ENCODE measurements at regions not wholly inside any gene's neighbourhood (a gene's known extent, or its start where the extent isn't known, plus 50 kb on each side); places are given as distances from the start of the nearest gene placed in this dataset.

DNA sequence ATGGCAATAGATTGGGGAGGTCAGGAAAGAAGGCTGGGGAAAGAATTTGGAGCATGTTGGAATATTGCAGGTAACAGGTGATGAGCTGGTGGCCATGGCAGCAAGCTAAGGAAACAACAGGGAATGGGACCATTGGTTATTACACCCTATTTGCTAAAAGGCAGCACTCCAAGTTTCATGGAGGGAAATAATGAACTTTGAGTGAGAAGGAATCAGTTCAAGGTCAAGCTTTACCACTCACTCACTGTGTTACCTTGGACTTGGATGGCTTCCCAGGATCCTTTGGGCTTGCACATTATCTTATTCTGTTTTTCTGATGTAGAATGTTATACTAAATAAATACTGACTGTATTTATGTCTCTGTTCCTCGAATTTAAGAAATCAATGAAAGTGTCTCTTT lies 792.8 kb upstream of the CDH8 start:
- 50 to 69% (median 63%) methylated on average over 1 of the region's 1 CpG for WGBS, 4 donors

DNA sequence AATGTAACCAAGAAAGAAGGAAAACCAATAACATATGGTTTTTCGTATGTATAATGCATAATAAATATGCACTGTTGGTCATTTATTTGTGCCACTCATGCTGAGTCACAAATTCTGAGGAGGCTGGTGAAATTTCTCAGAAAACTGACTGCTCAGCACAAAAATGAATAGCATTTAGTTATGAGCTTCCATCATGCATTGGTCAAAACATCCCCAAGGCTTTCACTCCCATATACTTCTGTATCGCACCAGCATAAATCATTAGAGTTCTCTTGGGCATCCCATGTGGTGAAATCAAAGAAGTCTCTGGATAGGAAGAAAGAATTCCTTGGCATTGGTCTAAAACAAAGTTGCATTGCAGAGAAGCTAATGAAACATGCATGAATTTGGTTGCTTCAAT lies 785.6 kb upstream of the CDH8 start:
- Histone ChIP-seq H3K27ac (no peak overlapping the region), H3K4me3 (no peak overlapping the region), H3K36me3 (no peaks in the 10 kb centered on the region), H3K27me3 (no peaks in the 10 kb centered on the region), H3K9me3 (peaks cover 0 to 13% (median 0%) of the 10 kb centered on the region in 12 donors), H3K4me1 (no peaks in the 10 kb centered on the region)
- no peak for TF ChIP-seq CTCF (IDR thresholded peaks at IDR 0.05)
- no peak for TF ChIP-seq POLR2A (IDR thresholded peaks at IDR 0.05)
- WGBS, 4 donors = 90 to 95% (median 91%) methylated on average over 2 of the region's 2 CpGs
- intact Hi-C loops (cut with DNase I) = no loop called here
- DNase-seq = no peak
- ATAC-seq = no peak

More for the DNA sequence above, 792.8 kb upstream of the CDH8 start:
- intact Hi-C loops (cut with DNase I) = no loop called here
- H3K4me3 ChIP-seq = no peak overlapping the region
- H3K9me3 ChIP-seq = peaks cover 0 to under 1% (median 0%) of the 10 kb centered on the region in 12 donors
- no peak overlapping the region for H3K27ac ChIP-seq
- no peaks in the 10 kb centered on the region for H3K4me1 ChIP-seq
- H3K36me3 ChIP-seq = no peaks in the 10 kb centered on the region
- ATAC-seq = no peak
- H3K27me3 ChIP-seq = no peaks in the 10 kb centered on the region
- TF ChIP-seq POLR2A (IDR thresholded peaks at IDR 0.05) (no peak), CTCF (IDR thresholded peaks at IDR 0.05) (no peak)
- DNase-seq = no peak

DNA sequence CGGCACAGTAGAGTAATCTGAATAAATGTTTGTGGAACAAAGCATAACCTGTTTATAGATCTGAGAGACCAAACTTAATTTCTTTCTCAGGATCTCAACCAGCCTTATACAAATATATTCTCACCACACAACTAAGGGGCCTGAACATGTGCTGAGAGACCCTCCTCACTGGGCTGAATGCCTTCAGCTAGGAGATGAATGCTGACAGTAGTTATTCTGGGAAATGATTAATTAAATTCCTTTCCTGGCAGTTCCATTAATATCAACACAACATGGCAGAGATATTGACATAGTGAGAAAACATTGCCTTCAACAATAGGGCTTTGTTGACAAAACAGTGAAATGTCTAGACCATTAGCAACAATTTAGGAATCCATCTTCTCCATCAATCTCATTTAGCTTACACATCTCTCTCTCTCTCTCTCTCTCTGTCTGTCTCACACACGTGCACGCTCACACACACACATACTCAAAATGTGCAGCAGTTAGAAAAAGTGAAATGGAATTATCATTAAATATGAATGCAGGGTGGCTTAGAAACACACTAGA lies 780.8 kb upstream of the CDH8 start:
- 65 to 77% (median 72%) methylated on average over 3 of the region's 3 CpGs for WGBS, 4 donors
- H3K27me3 ChIP-seq = no peaks in the 10 kb centered on the region
- intact Hi-C loops (cut with DNase I) = no loop called here
- DNase-seq = no peak
- ATAC-seq = no peak
- H3K27ac ChIP-seq = no peak overlapping the region
- no peaks in the 10 kb centered on the region for H3K36me3 ChIP-seq
- TF ChIP-seq POLR2A (IDR thresholded peaks at IDR 0.05) = no peak
- no peak for TF ChIP-seq CTCF (IDR thresholded peaks at IDR 0.05)
- H3K9me3 ChIP-seq = peaks cover 0 to 2% (median 0%) of the 10 kb centered on the region in 12 donors
- no peak overlapping the region for H3K4me3 ChIP-seq
- H3K4me1 ChIP-seq = no peaks in the 10 kb centered on the region

GRCh38 chr16:62814891-62815290 lies 778.7 kb upstream of the CDH8 start:
- no peak for ATAC-seq
- intact Hi-C loops (cut with DNase I) = no loop called here
- 55 to 70% (median 65%) methylated on average over 2 of the region's 2 CpGs for WGBS, 4 donors

More at GRCh38 chr16:62814891-62815290, 778.7 kb upstream of the CDH8 start:
- H3K4me1 ChIP-seq = no peaks in the 10 kb centered on the region
- no peak overlapping the region for H3K27ac ChIP-seq
- H3K9me3 ChIP-seq = peaks cover 0 to 12% (median 0%) of the 10 kb centered on the region in 12 donors
- DNase-seq = no peak
- no peak overlapping the region for H3K4me3 ChIP-seq
- no peaks in the 10 kb centered on the region for H3K27me3 ChIP-seq
- no peak for TF ChIP-seq CTCF (IDR thresholded peaks at IDR 0.05)
- no peak for TF ChIP-seq POLR2A (IDR thresholded peaks at IDR 0.05)
- H3K36me3 ChIP-seq = no peaks in the 10 kb centered on the region
